ENCODE measurements at regions not wholly inside any gene's neighbourhood (a gene's known extent, or its start where the extent isn't known, plus 50 kb on each side); places are given as distances from the start of the nearest gene placed in this dataset.

GRCh38 chr13:58592786-58593185, 961.2 kb downstream of the PCDH17 start:
- no peak for TF ChIP-seq E2F5 (CRISPR knock-in tag; IDR thresholded peaks at IDR 0.05)
- no peak for TF ChIP-seq NFYB (CRISPR knock-in tag; conservative IDR thresholded peaks at IDR 0.05; ENCODE audit: low read depth)
- TF ChIP-seq, protein P1, sequence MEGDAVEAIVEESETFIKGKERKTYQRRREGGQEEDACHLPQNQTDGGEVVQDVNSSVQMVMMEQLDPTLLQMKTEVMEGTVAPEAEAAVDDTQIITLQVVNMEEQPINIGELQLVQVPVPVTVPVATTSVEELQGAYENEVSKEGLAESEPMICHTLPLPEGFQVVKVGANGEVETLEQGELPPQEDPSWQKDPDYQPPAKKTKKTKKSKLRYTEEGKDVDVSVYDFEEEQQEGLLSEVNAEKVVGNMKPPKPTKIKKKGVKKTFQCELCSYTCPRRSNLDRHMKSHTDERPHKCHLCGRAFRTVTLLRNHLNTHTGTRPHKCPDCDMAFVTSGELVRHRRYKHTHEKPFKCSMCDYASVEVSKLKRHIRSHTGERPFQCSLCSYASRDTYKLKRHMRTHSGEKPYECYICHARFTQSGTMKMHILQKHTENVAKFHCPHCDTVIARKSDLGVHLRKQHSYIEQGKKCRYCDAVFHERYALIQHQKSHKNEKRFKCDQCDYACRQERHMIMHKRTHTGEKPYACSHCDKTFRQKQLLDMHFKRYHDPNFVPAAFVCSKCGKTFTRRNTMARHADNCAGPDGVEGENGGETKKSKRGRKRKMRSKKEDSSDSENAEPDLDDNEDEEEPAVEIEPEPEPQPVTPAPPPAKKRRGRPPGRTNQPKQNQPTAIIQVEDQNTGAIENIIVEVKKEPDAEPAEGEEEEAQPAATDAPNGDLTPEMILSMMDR (IDR thresholded peaks at IDR 0.05): no peak
- TF ChIP-seq ZBTB21 (CRISPR knock-in tag; IDR thresholded peaks at IDR 0.05; ENCODE audit: borderline replicate concordance): no peak
- no peak for TF ChIP-seq ZNF232 (CRISPR knock-in tag; IDR thresholded peaks at IDR 0.05)
- no peak for TF ChIP-seq KAT7 (CRISPR knock-in tag; IDR thresholded peaks at IDR 0.05; ENCODE audit: borderline replicate concordance)
- TF ChIP-seq, protein P2, sequence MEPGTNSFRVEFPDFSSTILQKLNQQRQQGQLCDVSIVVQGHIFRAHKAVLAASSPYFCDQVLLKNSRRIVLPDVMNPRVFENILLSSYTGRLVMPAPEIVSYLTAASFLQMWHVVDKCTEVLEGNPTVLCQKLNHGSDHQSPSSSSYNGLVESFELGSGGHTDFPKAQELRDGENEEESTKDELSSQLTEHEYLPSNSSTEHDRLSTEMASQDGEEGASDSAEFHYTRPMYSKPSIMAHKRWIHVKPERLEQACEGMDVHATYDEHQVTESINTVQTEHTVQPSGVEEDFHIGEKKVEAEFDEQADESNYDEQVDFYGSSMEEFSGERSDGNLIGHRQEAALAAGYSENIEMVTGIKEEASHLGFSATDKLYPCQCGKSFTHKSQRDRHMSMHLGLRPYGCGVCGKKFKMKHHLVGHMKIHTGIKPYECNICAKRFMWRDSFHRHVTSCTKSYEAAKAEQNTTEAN (CRISPR knock-in tag; IDR thresholded peaks at IDR 0.05): no peak
- no peak for TF ChIP-seq ZNF121 (CRISPR knock-in tag; IDR thresholded peaks at IDR 0.05)
- TF ChIP-seq, protein P3, sequence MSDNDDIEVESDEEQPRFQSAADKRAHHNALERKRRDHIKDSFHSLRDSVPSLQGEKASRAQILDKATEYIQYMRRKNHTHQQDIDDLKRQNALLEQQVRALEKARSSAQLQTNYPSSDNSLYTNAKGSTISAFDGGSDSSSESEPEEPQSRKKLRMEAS (CRISPR knock-in tag; IDR thresholded peaks at IDR 0.05): no peak
- no peak for TF ChIP-seq MYBL2 (CRISPR knock-in tag; IDR thresholded peaks at IDR 0.05)
- TF ChIP-seq USF2 (CRISPR knock-in tag; IDR thresholded peaks at IDR 0.05): no peak

All from WTC11 (cell line).